ENCODE measurements at regions not wholly inside any gene's neighbourhood (a gene's known extent, or its start where the extent isn't known, plus 50 kb on each side); places are given as distances from the start of the nearest gene placed in this dataset.

DNA sequence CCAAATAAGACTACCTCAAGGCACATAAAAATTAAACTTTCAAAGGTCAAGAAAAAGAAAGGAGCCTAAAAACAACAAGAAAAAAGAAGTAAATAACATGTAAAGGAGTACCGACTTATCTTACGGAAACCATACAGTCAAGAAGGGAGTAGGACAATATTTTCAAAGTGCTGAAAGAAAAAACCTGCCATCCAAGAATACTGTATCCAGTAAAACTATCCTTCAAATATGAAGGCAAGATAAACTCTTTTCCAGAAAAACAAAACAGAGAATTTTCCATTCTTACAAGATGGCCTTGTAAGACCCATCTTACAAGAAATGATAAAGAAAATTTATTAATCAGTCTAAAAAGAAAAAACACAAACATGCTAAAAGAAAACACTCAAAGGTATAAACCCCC, 302.2 kb downstream of the LMBRD1 start:
- Mint-ChIP-seq H3K4me3 (ENCODE audit: unreplicated experiment) (no peak overlapping the region), H3K27me3 (ENCODE audit: unreplicated experiment) (no peaks in the 10 kb centered on the region), H3K9me3 (ENCODE audit: unreplicated experiment) (no peaks in the 10 kb centered on the region), H3K27ac (ENCODE audit: unreplicated experiment) (no peak overlapping the region), H3K36me3 (ENCODE audit: low read depth, unreplicated experiment) (no peaks in the 10 kb centered on the region), H3K4me1 (ENCODE audit: unreplicated experiment) (no peaks in the 10 kb centered on the region)
- no peak for DNase-seq (ENCODE audit: low spot score)
- TF ChIP-seq CTCF (IDR thresholded peaks at IDR 0.05; ENCODE audit: unreplicated experiment) = no peak

GRCh38 chr6:69489970-69490369, 306.8 kb downstream of the LMBRD1 start:
- no peaks in the 10 kb centered on the region for H3K27me3 Mint-ChIP-seq (ENCODE audit: unreplicated experiment)
- H3K4me3 Mint-ChIP-seq (ENCODE audit: unreplicated experiment) = no peak overlapping the region
- TF ChIP-seq CTCF (IDR thresholded peaks at IDR 0.05; ENCODE audit: unreplicated experiment) = no peak
- H3K27ac Mint-ChIP-seq (ENCODE audit: unreplicated experiment) = no peak overlapping the region
- no peaks in the 10 kb centered on the region for H3K4me1 Mint-ChIP-seq (ENCODE audit: unreplicated experiment)
- no peaks in the 10 kb centered on the region for H3K9me3 Mint-ChIP-seq (ENCODE audit: unreplicated experiment)
- no peak for DNase-seq (ENCODE audit: low spot score)
- H3K36me3 Mint-ChIP-seq (ENCODE audit: low read depth, unreplicated experiment) = no peaks in the 10 kb centered on the region

GRCh38 chr6:69487688-69488087, 309.1 kb downstream of the LMBRD1 start:
- H3K27me3 Mint-ChIP-seq (ENCODE audit: unreplicated experiment) = no peaks in the 10 kb centered on the region
- H3K27ac Mint-ChIP-seq (ENCODE audit: unreplicated experiment) = no peak overlapping the region
- no peak overlapping the region for H3K4me3 Mint-ChIP-seq (ENCODE audit: unreplicated experiment)
- H3K4me1 Mint-ChIP-seq (ENCODE audit: unreplicated experiment) = no peaks in the 10 kb centered on the region
- DNase-seq (ENCODE audit: low spot score) = no peak
- H3K36me3 Mint-ChIP-seq (ENCODE audit: low read depth, unreplicated experiment) = no peaks in the 10 kb centered on the region
- H3K9me3 Mint-ChIP-seq (ENCODE audit: unreplicated experiment) = no peaks in the 10 kb centered on the region
- TF ChIP-seq CTCF (IDR thresholded peaks at IDR 0.05; ENCODE audit: unreplicated experiment) = peak; percentile 91

GRCh38 chr6:69466979-69467570, 329.7 kb downstream of the LMBRD1 start:
- DNase-seq (ENCODE audit: low spot score) = no peak
- Mint-ChIP-seq H3K4me1 (ENCODE audit: unreplicated experiment) (no peaks in the 10 kb centered on the region), H3K27ac (ENCODE audit: unreplicated experiment) (no peak overlapping the region), H3K27me3 (ENCODE audit: unreplicated experiment) (peaks cover 4% of the 10 kb centered on the region), H3K36me3 (ENCODE audit: low read depth, unreplicated experiment) (peaks cover 4% of the 10 kb centered on the region), H3K9me3 (ENCODE audit: unreplicated experiment) (no peaks in the 10 kb centered on the region), H3K4me3 (ENCODE audit: unreplicated experiment) (no peak overlapping the region)
- no peak for TF ChIP-seq CTCF (IDR thresholded peaks at IDR 0.05; ENCODE audit: unreplicated experiment)

DNA sequence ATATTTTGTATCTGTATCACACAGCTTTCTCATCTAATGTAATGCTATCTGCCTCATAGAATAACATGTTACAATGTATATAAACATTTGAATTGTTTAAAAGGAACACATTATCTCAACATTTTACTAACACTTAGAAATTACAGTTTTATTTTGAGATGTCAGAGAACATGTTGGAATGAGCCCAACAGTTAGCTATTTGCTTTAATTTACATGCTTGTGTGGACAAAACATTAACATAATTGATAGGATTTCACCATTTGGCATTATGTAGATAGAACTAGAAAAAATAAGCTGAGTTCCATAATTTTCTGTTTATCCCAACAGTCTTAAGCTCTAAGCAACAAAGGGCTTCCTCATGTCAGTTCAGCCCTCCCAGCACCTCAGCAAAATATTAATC, 330.9 kb downstream of the LMBRD1 start:
- no peaks in the 10 kb centered on the region for H3K36me3 Mint-ChIP-seq (ENCODE audit: low read depth, unreplicated experiment)
- no peaks in the 10 kb centered on the region for H3K4me1 Mint-ChIP-seq (ENCODE audit: unreplicated experiment)
- H3K4me3 Mint-ChIP-seq (ENCODE audit: unreplicated experiment) = no peak overlapping the region
- no peak for DNase-seq (ENCODE audit: low spot score)
- no peak overlapping the region for H3K27ac Mint-ChIP-seq (ENCODE audit: unreplicated experiment)
- H3K9me3 Mint-ChIP-seq (ENCODE audit: unreplicated experiment) = no peaks in the 10 kb centered on the region
- peaks cover 3% of the 10 kb centered on the region for H3K27me3 Mint-ChIP-seq (ENCODE audit: unreplicated experiment)
- TF ChIP-seq CTCF (IDR thresholded peaks at IDR 0.05; ENCODE audit: unreplicated experiment) = no peak

Measured in endothelial cell (in vitro differentiated cells).